GM12878 (cell line): ENCODE measurements at regions not wholly inside any gene's neighbourhood (a gene's known extent, or its start where the extent isn't known, plus 50 kb on each side); places are given as distances from the start of the nearest gene placed in this dataset.

Experiments
- ATAC-seq: fragments of 200-7000 bp; cut with Tn5 transposase; 3 replicates; pipeline ENCODE4 v1.9.1; 2020; ENCODE audit warnings: mild to moderate bottlenecking, moderate library complexity
- BruUV-seq: library from RNA; stranded (reverse); fragments of 400-500 nt; replicated peaks from 2 replicates; lab custom pipeline; 2021; lab: Mats Ljungman, UMichigan
- CTCF ChIA-PET: fragments of 300-600 bp; sonication (Branson Sonifier 250); formaldehyde crosslinking; extraction: SDS; loops from one replicate; lab custom pipeline; 2021; ENCODE audit warnings: inconsistent platforms; lab: Yijun Ruan, JAX
- POLR2A ChIA-PET: fragments of 350-600 bp; formaldehyde crosslinking; extraction: SDS; loops from one replicate; lab custom pipeline; 2021; ENCODE audit warnings: inconsistent platforms; lab: Charles Lee
- RAD21 ChIA-PET: fragments of 300-600 bp; sonication (Branson Sonifier 250); formaldehyde crosslinking; loops from one replicate; lab custom pipeline; 2023; ENCODE audit warnings: antibody characterized with exemption; ENCODE audit not compliant: unreplicated experiment; lab: Charles Lee
- SMC1A ChIA-PET: fragments of 300-600 bp; sonication (Branson Sonifier 250); formaldehyde crosslinking; loops from one replicate; lab custom pipeline; 2023; ENCODE audit not compliant: unreplicated experiment, uncharacterized antibody; lab: Charles Lee
- DNase-seq: peaks from one replicate; pipeline ENCODE4 v3.0.0-alpha.2; 2011; ENCODE audit warnings: low read depth, low spot score
- FAIRE-seq: peaks from 3 replicates; lab custom pipeline; 2011; peaks lifted over from hg19 to GRCh38; lab: Jason Lieb, UNC
- H2AFZ ChIP-seq: 2 replicates; pipeline ENCODE4 v1.6.0; 2011; ENCODE audit warnings: low read depth, low read length, control low read depth; ENCODE audit not compliant: control insufficient read depth
- H3K27ac ChIP-seq: 2 replicates; pipeline ENCODE4 v1.5.1; 2011; ENCODE audit warnings: control low read depth; ENCODE audit not compliant: control insufficient read depth, insufficient read depth
- H3K27me3 ChIP-seq, 2 experiments: replicated peaks in 1 of 2; 2 replicates each; pipeline versions ENCODE4 v1.6.0 to v1.6.1; 2011; ENCODE audit warnings: low read length in 1 of 2; ENCODE audit not compliant: control insufficient read depth in 2 of 2, insufficient read depth in 2 of 2
- H3K36me3 ChIP-seq, 2 experiments: 2 replicates each; pipeline ENCODE4 v1.5.1; 2011; ENCODE audit warnings: low read length in 1 of 2; ENCODE audit not compliant: control insufficient read depth in 2 of 2, insufficient read depth in 2 of 2
- H3K4me1 ChIP-seq: 2 replicates; pipeline ENCODE4 v1.6.1; 2011; ENCODE audit warnings: mild to moderate bottlenecking, low read length, moderate library complexity, mixed read lengths; ENCODE audit not compliant: control insufficient read depth, insufficient read depth
- H3K4me2 ChIP-seq: 2 replicates; pipeline ENCODE4 v1.6.0; 2011; ENCODE audit warnings: control low read depth; ENCODE audit not compliant: control insufficient read depth, insufficient read depth
- H3K4me3 ChIP-seq: fragments of 200-600 bp; sonication (generic); 2 replicates; pipeline ENCODE4 v1.5.1; 2016
- H3K79me2 ChIP-seq: 2 replicates; pipeline ENCODE4 v1.6.0; 2011; ENCODE audit warnings: low read length; ENCODE audit not compliant: control insufficient read depth, insufficient read depth
- H3K9ac ChIP-seq: 2 replicates; pipeline ENCODE4 v1.8.0; 2011; ENCODE audit warnings: low read length, control low read depth, mixed read lengths; ENCODE audit not compliant: control insufficient read depth, insufficient read depth
- H3K9me3 ChIP-seq: replicated peaks from 3 replicates; pipeline ENCODE4 v1.5.1; 2011; ENCODE audit warnings: mild to moderate bottlenecking, low read length; ENCODE audit not compliant: control insufficient read depth, insufficient read depth
- H4K20me1 ChIP-seq: 2 replicates; pipeline ENCODE4 v1.6.0; 2011; ENCODE audit not compliant: control insufficient read depth, insufficient read depth
- EED ChIP-seq: sonication (generic); IDR thresholded peaks from 2 replicates; pipeline ENCODE4 v1.6.1; 2016; ENCODE audit warnings: antibody characterized with exemption, low read depth
- MEF2B ChIP-seq: fragments of 450-650 bp; IDR thresholded peaks from 2 replicates; pipeline ENCODE4 v1.6.1; 2018; ENCODE audit warnings: mild to moderate bottlenecking, moderate library complexity; ENCODE audit not compliant: partially characterized antibody, poor library complexity, severe bottlenecking
- MTA2 ChIP-seq: fragments of 450-650 bp; IDR thresholded peaks from 2 replicates; pipeline ENCODE4 v1.6.1; 2016; ENCODE audit warnings: low read depth, mild to moderate bottlenecking, moderate library complexity
- NR2C2 ChIP-seq: IDR thresholded peaks from 2 replicates; pipeline ENCODE4 v1.6.1; 2011; ENCODE audit warnings: borderline replicate concordance, low read depth; ENCODE audit not compliant: control insufficient read depth, insufficient read length
- NR2F1 ChIP-seq: fragments of 450-650 bp; conservative IDR thresholded peaks from 2 replicates; pipeline ENCODE4 v1.6.1; 2017; ENCODE audit warnings: mild to moderate bottlenecking
- RBBP5 ChIP-seq: fragments of 200-600 bp; sonication (generic); conservative IDR thresholded peaks from 2 replicates; pipeline ENCODE4 v1.6.1; 2016
- RUNX3 ChIP-seq: IDR thresholded peaks from 2 replicates; pipeline ENCODE4 v1.6.1; 2012; ENCODE audit warnings: low read length, inconsistent platforms
- SREBF2 ChIP-seq: IDR thresholded peaks from 2 replicates; pipeline ENCODE4 v1.6.1; 2012; ENCODE audit warnings: mild to moderate bottlenecking, low read length
- STAT1 ChIP-seq: fragments of 450-650 bp; conservative IDR thresholded peaks from 2 replicates; pipeline ENCODE4 v1.6.1; 2014; ENCODE audit warnings: antibody characterized with exemption, mild to moderate bottlenecking
- ZNF274 ChIP-seq: IDR thresholded peaks from one replicate; pipeline ENCODE4 v1.8.0; 2011; ENCODE audit not compliant: insufficient read length, insufficient read depth
- WGBS: methylation state at CpG from one replicate; pipeline ENCODE4 v1.1.6; 2016; ENCODE audit warnings: low lambda C conversion rate; ENCODE audit not compliant: insufficient replicate concordance, insufficient coverage; ENCODE audit errors: missing lambda C conversion rate; 5-methylcytosine and 5-hydroxymethylcytosine counted together
- in situ Hi-C: fragments of 300-500 bp; cut with MboI; formaldehyde crosslinking; loops from 9 replicates; pipeline ENCODE4 v1.14.3; 2018; ENCODE audit warnings: mixed read lengths
- intact Hi-C: fragments of 100-400 bp; cut with micrococcal nuclease; formaldehyde crosslinking; loops from one replicate; pipeline ENCODE4 v1.14.2; 2022; ENCODE audit not compliant: unreplicated experiment
- TF ChIP-seq, protein P1 (sequence below), 3 experiments: IDR thresholded peaks in 2 of 3; conservative IDR thresholded peaks in 1 of 3; 2 replicates each; pipeline ENCODE4 v1.5.1; 2011; ENCODE audit warnings: low read depth in 3 of 3, low read length in 3 of 3, mild to moderate bottlenecking in 3 of 3, control low read depth in 2 of 3, moderate library complexity in 2 of 3, inconsistent platforms in 1 of 3, mixed read lengths in 1 of 3; ENCODE audit not compliant: control insufficient read depth in 2 of 3, insufficient read depth in 1 of 3; ENCODE audit errors: extremely low read depth in 1 of 3
- TF ChIP-seq, protein P2 (sequence below): fragments of 450-650 bp; IDR thresholded peaks from 2 replicates; pipeline ENCODE4 v1.6.1; 2017; ENCODE audit warnings: mild to moderate bottlenecking, moderate library complexity
- TF ChIP-seq, protein P3 (sequence below): fragments of 450-650 bp; IDR thresholded peaks from 2 replicates; pipeline ENCODE4 v1.6.1; 2014; ENCODE audit warnings: mild to moderate bottlenecking

DNA sequence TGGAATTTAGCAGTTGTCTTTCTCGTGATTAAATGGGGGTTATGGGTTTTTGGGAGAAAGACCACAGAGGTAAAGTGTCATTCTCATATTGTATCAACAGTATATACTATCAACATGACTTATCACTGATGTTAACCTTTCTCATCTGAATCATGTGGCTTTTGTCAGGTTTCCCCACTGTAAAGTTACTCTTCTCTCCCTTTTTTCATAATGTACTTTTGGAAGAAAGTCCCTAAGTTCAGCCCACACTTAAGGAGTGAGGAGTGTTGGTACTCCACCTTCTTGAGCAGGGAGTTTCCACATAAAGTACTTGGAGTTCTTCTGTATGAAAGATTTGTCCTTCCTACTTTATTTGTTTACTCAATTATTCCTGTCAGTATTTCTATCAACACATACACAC, 169.9 kb downstream of the ZNF330 start:
- no peak for FAIRE-seq

DNA sequence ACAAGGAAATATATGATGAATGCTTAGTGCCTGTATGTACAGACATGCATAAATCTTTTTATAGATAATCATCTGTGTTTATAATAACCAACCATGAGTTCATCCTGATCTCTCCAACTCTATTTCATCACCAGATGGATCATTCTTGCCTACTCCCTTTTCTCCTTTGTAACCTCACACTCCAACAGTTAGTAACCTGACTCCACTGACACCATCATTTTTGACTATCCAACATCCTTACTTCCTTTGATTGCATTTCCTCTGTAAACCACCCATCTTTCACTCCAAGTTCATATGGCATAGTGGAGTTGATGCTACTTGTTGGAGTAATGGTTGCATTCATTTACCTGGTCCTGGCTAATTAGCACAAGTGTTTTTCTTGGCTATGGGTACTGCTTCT, 170.6 kb downstream of the ZNF330 start:
- Histone ChIP-seq H3K4me3 (no peak overlapping the region), H3K27me3 (no peaks in the 10 kb centered on the region), H2AFZ (peak overlapping the region; percentile 31; the same call in 1 of the 2 replicates), H3K9me3 (no peaks in the 10 kb centered on the region), H3K79me2 (no peaks in the 10 kb centered on the region), H4K20me1 (no peaks in the 10 kb centered on the region), H3K9ac (no peak overlapping the region), H3K4me1 (0 out of 2 replicates have a peak, but pooled peaks cover 3% of the 10 kb centered on the region), H3K36me3 (no peaks in the 10 kb centered on the region), H3K4me2 (no peak overlapping the region), H3K27ac (no peak overlapping the region)
- POLR2A ChIA-PET = no interaction called here
- no TSS peak for BruUV-seq
- intact Hi-C loops = no loop called here
- ATAC-seq = no peak
- RAD21 ChIA-PET = no interaction called here
- in situ Hi-C loops = no loop called here
- no peak for DNase-seq
- FAIRE-seq = no peak
- SMC1A ChIA-PET = no interaction called here
- CTCF ChIA-PET = no interaction called here
- TF ChIP-seq, protein P1, sequence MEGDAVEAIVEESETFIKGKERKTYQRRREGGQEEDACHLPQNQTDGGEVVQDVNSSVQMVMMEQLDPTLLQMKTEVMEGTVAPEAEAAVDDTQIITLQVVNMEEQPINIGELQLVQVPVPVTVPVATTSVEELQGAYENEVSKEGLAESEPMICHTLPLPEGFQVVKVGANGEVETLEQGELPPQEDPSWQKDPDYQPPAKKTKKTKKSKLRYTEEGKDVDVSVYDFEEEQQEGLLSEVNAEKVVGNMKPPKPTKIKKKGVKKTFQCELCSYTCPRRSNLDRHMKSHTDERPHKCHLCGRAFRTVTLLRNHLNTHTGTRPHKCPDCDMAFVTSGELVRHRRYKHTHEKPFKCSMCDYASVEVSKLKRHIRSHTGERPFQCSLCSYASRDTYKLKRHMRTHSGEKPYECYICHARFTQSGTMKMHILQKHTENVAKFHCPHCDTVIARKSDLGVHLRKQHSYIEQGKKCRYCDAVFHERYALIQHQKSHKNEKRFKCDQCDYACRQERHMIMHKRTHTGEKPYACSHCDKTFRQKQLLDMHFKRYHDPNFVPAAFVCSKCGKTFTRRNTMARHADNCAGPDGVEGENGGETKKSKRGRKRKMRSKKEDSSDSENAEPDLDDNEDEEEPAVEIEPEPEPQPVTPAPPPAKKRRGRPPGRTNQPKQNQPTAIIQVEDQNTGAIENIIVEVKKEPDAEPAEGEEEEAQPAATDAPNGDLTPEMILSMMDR (IDR thresholded peaks at IDR 0.05 in 2 of 3, conservative IDR thresholded peaks at IDR 0.05 in 1 of 3; ENCODE audit: control insufficient read depth in 2 of 3, extremely low read depth in 1 of 3, insufficient read depth in 1 of 3, low read depth in 3 of 3, low read length in 3 of 3) = no peak
- TF ChIP-seq ZNF274 = no peak
- TF ChIP-seq, protein P2, sequence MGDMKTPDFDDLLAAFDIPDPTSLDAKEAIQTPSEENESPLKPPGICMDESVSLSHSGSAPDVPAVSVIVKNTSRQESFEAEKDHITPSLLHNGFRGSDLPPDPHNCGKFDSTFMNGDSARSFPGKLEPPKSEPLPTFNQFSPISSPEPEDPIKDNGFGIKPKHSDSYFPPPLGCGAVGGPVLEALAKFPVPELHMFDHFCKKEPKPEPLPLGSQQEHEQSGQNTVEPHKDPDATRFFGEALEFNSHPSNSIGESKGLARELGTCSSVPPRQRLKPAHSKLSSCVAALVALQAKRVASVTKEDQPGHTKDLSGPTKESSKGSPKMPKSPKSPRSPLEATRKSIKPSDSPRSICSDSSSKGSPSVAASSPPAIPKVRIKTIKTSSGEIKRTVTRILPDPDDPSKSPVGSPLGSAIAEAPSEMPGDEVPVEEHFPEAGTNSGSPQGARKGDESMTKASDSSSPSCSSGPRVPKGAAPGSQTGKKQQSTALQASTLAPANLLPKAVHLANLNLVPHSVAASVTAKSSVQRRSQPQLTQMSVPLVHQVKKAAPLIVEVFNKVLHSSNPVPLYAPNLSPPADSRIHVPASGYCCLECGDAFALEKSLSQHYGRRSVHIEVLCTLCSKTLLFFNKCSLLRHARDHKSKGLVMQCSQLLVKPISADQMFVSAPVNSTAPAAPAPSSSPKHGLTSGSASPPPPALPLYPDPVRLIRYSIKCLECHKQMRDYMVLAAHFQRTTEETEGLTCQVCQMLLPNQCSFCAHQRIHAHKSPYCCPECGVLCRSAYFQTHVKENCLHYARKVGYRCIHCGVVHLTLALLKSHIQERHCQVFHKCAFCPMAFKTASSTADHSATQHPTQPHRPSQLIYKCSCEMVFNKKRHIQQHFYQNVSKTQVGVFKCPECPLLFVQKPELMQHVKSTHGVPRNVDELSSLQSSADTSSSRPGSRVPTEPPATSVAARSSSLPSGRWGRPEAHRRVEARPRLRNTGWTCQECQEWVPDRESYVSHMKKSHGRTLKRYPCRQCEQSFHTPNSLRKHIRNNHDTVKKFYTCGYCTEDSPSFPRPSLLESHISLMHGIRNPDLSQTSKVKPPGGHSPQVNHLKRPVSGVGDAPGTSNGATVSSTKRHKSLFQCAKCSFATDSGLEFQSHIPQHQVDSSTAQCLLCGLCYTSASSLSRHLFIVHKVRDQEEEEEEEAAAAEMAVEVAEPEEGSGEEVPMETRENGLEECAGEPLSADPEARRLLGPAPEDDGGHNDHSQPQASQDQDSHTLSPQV = no peak
- no peak for TF ChIP-seq SREBF2
- TF ChIP-seq, protein P3, sequence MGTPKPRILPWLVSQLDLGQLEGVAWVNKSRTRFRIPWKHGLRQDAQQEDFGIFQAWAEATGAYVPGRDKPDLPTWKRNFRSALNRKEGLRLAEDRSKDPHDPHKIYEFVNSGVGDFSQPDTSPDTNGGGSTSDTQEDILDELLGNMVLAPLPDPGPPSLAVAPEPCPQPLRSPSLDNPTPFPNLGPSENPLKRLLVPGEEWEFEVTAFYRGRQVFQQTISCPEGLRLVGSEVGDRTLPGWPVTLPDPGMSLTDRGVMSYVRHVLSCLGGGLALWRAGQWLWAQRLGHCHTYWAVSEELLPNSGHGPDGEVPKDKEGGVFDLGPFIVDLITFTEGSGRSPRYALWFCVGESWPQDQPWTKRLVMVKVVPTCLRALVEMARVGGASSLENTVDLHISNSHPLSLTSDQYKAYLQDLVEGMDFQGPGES = no peak
- no peak for TF ChIP-seq STAT1
- no peak for TF ChIP-seq MTA2
- no peak for TF ChIP-seq RBBP5
- TF ChIP-seq NR2F1 = no peak
- TF ChIP-seq NR2C2 = no peak
- TF ChIP-seq EED = no peak

More for the DNA sequence above, 169.9 kb downstream of the ZNF330 start:
- Histone ChIP-seq H3K36me3 (no peaks in the 10 kb centered on the region), H3K4me2 (no peak overlapping the region), H3K9me3 (no peaks in the 10 kb centered on the region), H3K4me1 (0 out of 2 replicates have a peak, but pooled peaks cover 3% of the 10 kb centered on the region), H3K79me2 (no peaks in the 10 kb centered on the region), H4K20me1 (no peaks in the 10 kb centered on the region), H3K4me3 (no peak overlapping the region), H2AFZ (peak overlapping the region; percentile 10; the same call in 1 of the 2 replicates), H3K27me3 (no peaks in the 10 kb centered on the region), H3K27ac (no peak overlapping the region), H3K9ac (no peak overlapping the region)
- CTCF ChIA-PET = no interaction called here
- SMC1A ChIA-PET = no interaction called here
- TF ChIP-seq MEF2B = no peak
- peak; percentile 45 for TF ChIP-seq RUNX3
- peak; percentile 17; the same call in 1 of the 3 replicates for ATAC-seq
- RAD21 ChIA-PET = no interaction called here
- POLR2A ChIA-PET = no interaction called here
- intact Hi-C loops = no loop called here
- in situ Hi-C loops = no loop called here
- WGBS = 0% methylated on average over 1 of the region's 1 CpG
- no TSS peak for BruUV-seq
- DNase-seq = no peak
